DOHH2 (cell line): ENCODE measurements at regions not wholly inside any gene's neighbourhood (a gene's known extent, or its start where the extent isn't known, plus 50 kb on each side); places are given as distances from the start of the nearest gene placed in this dataset.

Source experiments
- H3F3A ChIP-seq: fragments of 200-600 bp; sonication (generic), shearing (Covaris generic); 2 replicates; pipeline ENCODE4 v1.6.0; 2016; ENCODE audit warnings: antibody characterized with exemption, mild to moderate bottlenecking; ENCODE audit not compliant: control insufficient read depth, insufficient read depth
- H3K27ac ChIP-seq: fragments of 200-600 bp; sonication (generic); 2 replicates; pipeline ENCODE4 v1.5.1; 2014; ENCODE audit warnings: low read depth, mild to moderate bottlenecking, low read length, moderate library complexity
- H3K27me3 ChIP-seq: fragments of 200-600 bp; sonication (generic); 2 replicates; pipeline ENCODE4 v1.6.1; 2014; ENCODE audit warnings: mild to moderate bottlenecking, low read length, mixed read lengths; ENCODE audit not compliant: control insufficient read depth
- H3K36me3 ChIP-seq: fragments of 200-600 bp; sonication (generic); 2 replicates; pipeline ENCODE4 v1.6.1; 2014; ENCODE audit warnings: mild to moderate bottlenecking, low read length, moderate library complexity, mixed read lengths; ENCODE audit not compliant: control insufficient read depth
- H3K4me1 ChIP-seq: fragments of 200-600 bp; sonication (generic); 2 replicates; pipeline ENCODE4 v1.6.1; 2014; ENCODE audit warnings: mild to moderate bottlenecking, low read length, mixed read lengths; ENCODE audit not compliant: control insufficient read depth
- H3K4me2 ChIP-seq: fragments of 200-600 bp; sonication (generic); 2 replicates; pipeline ENCODE4 v1.6.0; 2014; ENCODE audit warnings: mild to moderate bottlenecking, low read length, moderate library complexity
- H3K4me3 ChIP-seq: fragments of 200-600 bp; sonication (generic); 2 replicates; pipeline ENCODE4 v1.5.1; 2014; ENCODE audit warnings: mild to moderate bottlenecking, low read length, mixed read lengths
- H3K79me2 ChIP-seq: fragments of 200-600 bp; sonication (generic); 2 replicates; pipeline ENCODE4 v1.6.1; 2014; ENCODE audit warnings: mild to moderate bottlenecking, low read length, mixed read lengths; ENCODE audit not compliant: control insufficient read depth
- H3K9me2 ChIP-seq: fragments of 200-600 bp; sonication (generic); replicated peaks from 2 replicates; pipeline ENCODE4 v1.6.1; 2014; ENCODE audit warnings: mild to moderate bottlenecking, low read length, mixed read lengths; ENCODE audit not compliant: control insufficient read depth
- H3K9me3 ChIP-seq: fragments of 200-600 bp; sonication (generic); 2 replicates; pipeline ENCODE4 v1.6.1; 2014; ENCODE audit warnings: antibody characterized with exemption, low read length, mixed read lengths; ENCODE audit not compliant: control insufficient read depth, insufficient read depth
- H4K20me1 ChIP-seq: fragments of 200-600 bp; sonication (generic); 2 replicates; pipeline ENCODE4 v1.6.0; 2014; ENCODE audit warnings: low read depth, mild to moderate bottlenecking, antibody characterized with exemption, low read length, moderate library complexity; ENCODE audit not compliant: control insufficient read depth, insufficient read depth
- EZH2phosphoT487 ChIP-seq: fragments of 200-600 bp; sonication (generic); IDR thresholded peaks from 2 replicates; pipeline ENCODE4 v1.6.1; 2017; ENCODE audit warnings: borderline replicate concordance, mild to moderate bottlenecking, antibody characterized with exemption, low read length, moderate library complexity, mixed read lengths
- TF ChIP-seq, protein P1 (sequence below): fragments of 200-600 bp; sonication (generic); IDR thresholded peaks from one replicate; pipeline ENCODE4 v1.5.1; 2014; ENCODE audit warnings: antibody characterized with exemption, mild to moderate bottlenecking, low read depth, low read length; ENCODE audit not compliant: poor library complexity, severe bottlenecking

DNA sequence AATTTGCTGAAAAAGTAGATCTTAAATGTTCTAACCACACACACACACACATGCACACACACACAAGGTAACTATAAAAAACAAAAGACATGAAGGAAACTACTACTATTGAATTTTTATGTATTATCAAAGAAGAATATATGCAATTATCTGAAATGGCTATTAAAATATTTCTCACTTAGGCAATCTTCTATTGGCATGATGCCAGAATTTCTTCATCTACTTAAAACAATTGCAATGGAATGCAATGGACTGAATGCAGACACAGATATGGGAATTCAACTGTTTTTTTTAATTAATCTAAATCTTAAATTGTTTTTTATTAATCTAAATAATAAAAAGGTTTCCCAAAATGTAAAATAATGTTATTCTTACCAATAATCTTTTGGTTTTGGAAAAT, 152.6 kb upstream of the SMLR1 start:
- H3K9me3 ChIP-seq: no peaks in the 10 kb centered on the region
- H4K20me1 ChIP-seq: no peaks in the 10 kb centered on the region
- H3K79me2 ChIP-seq: no peaks in the 10 kb centered on the region
- H3F3A ChIP-seq: no peaks in the 10 kb centered on the region
- H3K27me3 ChIP-seq: no peaks in the 10 kb centered on the region; the same call in 1 of the 2 replicates
- TF ChIP-seq, protein P1, sequence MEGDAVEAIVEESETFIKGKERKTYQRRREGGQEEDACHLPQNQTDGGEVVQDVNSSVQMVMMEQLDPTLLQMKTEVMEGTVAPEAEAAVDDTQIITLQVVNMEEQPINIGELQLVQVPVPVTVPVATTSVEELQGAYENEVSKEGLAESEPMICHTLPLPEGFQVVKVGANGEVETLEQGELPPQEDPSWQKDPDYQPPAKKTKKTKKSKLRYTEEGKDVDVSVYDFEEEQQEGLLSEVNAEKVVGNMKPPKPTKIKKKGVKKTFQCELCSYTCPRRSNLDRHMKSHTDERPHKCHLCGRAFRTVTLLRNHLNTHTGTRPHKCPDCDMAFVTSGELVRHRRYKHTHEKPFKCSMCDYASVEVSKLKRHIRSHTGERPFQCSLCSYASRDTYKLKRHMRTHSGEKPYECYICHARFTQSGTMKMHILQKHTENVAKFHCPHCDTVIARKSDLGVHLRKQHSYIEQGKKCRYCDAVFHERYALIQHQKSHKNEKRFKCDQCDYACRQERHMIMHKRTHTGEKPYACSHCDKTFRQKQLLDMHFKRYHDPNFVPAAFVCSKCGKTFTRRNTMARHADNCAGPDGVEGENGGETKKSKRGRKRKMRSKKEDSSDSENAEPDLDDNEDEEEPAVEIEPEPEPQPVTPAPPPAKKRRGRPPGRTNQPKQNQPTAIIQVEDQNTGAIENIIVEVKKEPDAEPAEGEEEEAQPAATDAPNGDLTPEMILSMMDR: no peak
- no peak for TF ChIP-seq EZH2phosphoT487
- H3K4me1 ChIP-seq: no peaks in the 10 kb centered on the region
- no peaks in the 10 kb centered on the region for H3K36me3 ChIP-seq
- H3K27ac ChIP-seq: no peak overlapping the region
- no peak overlapping the region for H3K4me2 ChIP-seq
- no peaks in the 10 kb centered on the region for H3K9me2 ChIP-seq
- H3K4me3 ChIP-seq: no peak overlapping the region

DNA sequence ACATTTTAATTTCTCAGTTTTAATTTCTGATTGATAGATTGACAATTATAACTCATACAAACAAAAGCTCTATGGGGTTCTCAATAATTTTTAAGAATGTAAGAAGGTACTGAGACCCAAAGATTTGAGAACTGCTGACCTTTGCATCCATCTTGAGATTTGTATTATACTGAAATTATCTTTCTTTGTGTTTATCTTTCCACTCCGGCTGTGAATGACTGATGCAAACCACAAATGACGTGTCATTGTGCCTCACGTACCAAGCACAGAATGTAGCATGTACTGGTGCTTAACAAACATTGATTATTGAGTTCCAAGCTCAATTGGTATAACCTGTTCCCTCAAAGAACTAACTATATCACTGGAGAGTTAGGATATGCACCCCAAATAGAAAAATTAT, 152.1 kb upstream of the SMLR1 start:
- H3K9me3 ChIP-seq: no peaks in the 10 kb centered on the region
- no peaks in the 10 kb centered on the region for H3K36me3 ChIP-seq
- no peaks in the 10 kb centered on the region; the same call in 1 of the 2 replicates for H3K27me3 ChIP-seq
- no peaks in the 10 kb centered on the region for H3F3A ChIP-seq
- H3K9me2 ChIP-seq: no peaks in the 10 kb centered on the region
- H3K4me2 ChIP-seq: no peak overlapping the region
- no peaks in the 10 kb centered on the region for H3K79me2 ChIP-seq
- H3K27ac ChIP-seq: no peak overlapping the region
- no peak for TF ChIP-seq EZH2phosphoT487
- TF ChIP-seq, protein P1: no peak
- H4K20me1 ChIP-seq: no peaks in the 10 kb centered on the region
- H3K4me3 ChIP-seq: no peak overlapping the region
- no peaks in the 10 kb centered on the region for H3K4me1 ChIP-seq

DNA sequence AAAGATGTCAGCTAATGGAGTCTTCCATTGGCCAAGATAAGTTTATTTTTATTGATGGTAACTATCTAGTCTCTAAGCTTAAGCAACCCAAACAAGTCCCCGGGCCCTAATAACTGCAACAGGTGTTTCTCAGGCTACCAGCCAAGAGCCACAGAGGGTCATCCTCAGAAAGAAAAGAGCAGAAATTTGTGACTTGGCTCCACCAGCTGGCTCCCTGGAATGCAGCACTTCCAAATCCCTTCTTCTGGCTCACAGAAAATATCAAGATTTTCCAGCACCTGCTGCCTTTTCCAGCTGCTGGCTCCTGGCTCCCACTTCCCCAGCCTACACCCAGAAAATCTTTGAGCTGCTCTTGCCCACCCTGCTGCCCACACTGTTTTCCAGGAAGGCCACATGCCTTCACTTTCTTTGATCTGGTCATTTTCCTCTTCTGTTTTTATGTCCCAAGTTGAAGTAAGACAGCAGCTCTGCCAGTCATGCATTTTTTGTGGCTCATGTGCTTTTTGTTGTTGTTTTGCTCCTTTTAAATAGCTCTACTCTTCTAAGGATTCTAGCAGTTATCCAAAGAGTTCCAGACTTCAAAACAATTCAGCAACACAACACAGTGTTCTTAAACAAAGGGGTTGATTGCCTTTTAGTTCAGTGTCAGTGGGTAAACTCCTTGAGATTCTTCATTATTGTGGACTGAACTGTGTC, 151.0 kb upstream of the SMLR1 start:
- no peaks in the 10 kb centered on the region for H3K9me2 ChIP-seq
- no peaks in the 10 kb centered on the region for H4K20me1 ChIP-seq
- no peak for TF ChIP-seq EZH2phosphoT487
- TF ChIP-seq, protein P1: no peak
- H3F3A ChIP-seq: no peaks in the 10 kb centered on the region
- H3K27ac ChIP-seq: no peak overlapping the region
- no peak overlapping the region for H3K4me3 ChIP-seq
- H3K9me3 ChIP-seq: no peaks in the 10 kb centered on the region
- no peaks in the 10 kb centered on the region; the same call in 1 of the 2 replicates for H3K27me3 ChIP-seq
- H3K4me2 ChIP-seq: no peak overlapping the region
- H3K36me3 ChIP-seq: no peaks in the 10 kb centered on the region
- H3K79me2 ChIP-seq: no peaks in the 10 kb centered on the region
- H3K4me1 ChIP-seq: no peaks in the 10 kb centered on the region
